Ectodermal cell (in vitro differentiated cells): ENCODE measurements at regions not wholly inside any gene's neighbourhood (a gene's known extent, or its start where the extent isn't known, plus 50 kb on each side); places are given as distances from the start of the nearest gene placed in this dataset.

Experiments used
- H3K27ac ChIP-seq: 2 replicates; pipeline ENCODE4 v1.7.0; 2013; ENCODE audit warnings: mild to moderate bottlenecking, low read depth, low read length; ENCODE audit not compliant: insufficient read depth, poor library complexity, severe bottlenecking
- H3K27me3 ChIP-seq: 2 replicates; pipeline ENCODE4 v1.7.0; 2013; ENCODE audit warnings: mild to moderate bottlenecking, low read length; ENCODE audit not compliant: insufficient read depth, control insufficient read depth, poor library complexity, severe bottlenecking
- H3K36me3 ChIP-seq: one replicate; pipeline ENCODE4 v1.7.0; 2013; ENCODE audit warnings: low read length; ENCODE audit not compliant: control insufficient read depth, insufficient read depth
- H3K4me1 ChIP-seq: one replicate; pipeline ENCODE4 v1.7.0; 2013; ENCODE audit warnings: low read length; ENCODE audit not compliant: control insufficient read depth, insufficient read depth
- H3K4me3 ChIP-seq: 2 replicates; pipeline ENCODE4 v1.7.0; 2013; ENCODE audit warnings: low read depth, low read length, control low read depth; ENCODE audit not compliant: insufficient read depth
- H3K9me3 ChIP-seq: 2 replicates; pipeline ENCODE4 v1.7.0; 2013; ENCODE audit warnings: mild to moderate bottlenecking, low read length, moderate library complexity; ENCODE audit not compliant: control insufficient read depth
- WGBS, 2 experiments: methylation state at CpG; one replicate each; pipeline ENCODE4 v1.1.7; 2013; ENCODE audit warnings: missing lambda C conversion rate in 2 of 2; 5-methylcytosine and 5-hydroxymethylcytosine counted together

GRCh38 chr3:84136425-84136824 is 822.4 kb upstream of the CADM2 start:
- Histone ChIP-seq H3K4me1 (no peaks in the 10 kb centered on the region), H3K36me3 (no peaks in the 10 kb centered on the region), H3K27ac (no peak overlapping the region), H3K27me3 (no peaks in the 10 kb centered on the region), H3K4me3 (no peak overlapping the region), H3K9me3 (no peaks in the 10 kb centered on the region)
- 70 to 87% methylated on average over 1 to 2 of the region's 2 CpGs for WGBS, 2 experiments

- Histone ChIP-seq H3K36me3 (no peaks in the 10 kb centered on the region), H3K4me1 (no peaks in the 10 kb centered on the region), H3K27me3 (no peaks in the 10 kb centered on the region), H3K27ac (no peak overlapping the region), H3K4me3 (no peak overlapping the region), H3K9me3 (no peaks in the 10 kb centered on the region)
- 83 to 100% methylated on average over 2 of the region's 3 CpGs for WGBS, 2 experiments
These were observed 818.2 kb upstream of the CADM2 start for GRCh38 chr3:84140631-84141030.

- H3K9me3 ChIP-seq, result no peaks in the 10 kb centered on the region
- no peak overlapping the region for H3K4me3 ChIP-seq
- H3K36me3 ChIP-seq, result no peaks in the 10 kb centered on the region
- 82 to 96% methylated on average over 1 to 2 of the region's 2 CpGs for WGBS, 2 experiments
- no peak overlapping the region for H3K27ac ChIP-seq
- H3K4me1 ChIP-seq, result no peaks in the 10 kb centered on the region
- H3K27me3 ChIP-seq, result no peaks in the 10 kb centered on the region
These were observed 817.2 kb upstream of the CADM2 start for GRCh38 chr3:84141571-84141970.

- H3K36me3 ChIP-seq, result no peaks in the 10 kb centered on the region
- no peak overlapping the region for H3K4me3 ChIP-seq
- H3K27ac ChIP-seq, result no peak overlapping the region
- no peaks in the 10 kb centered on the region for H3K27me3 ChIP-seq
- H3K4me1 ChIP-seq, result no peaks in the 10 kb centered on the region
- no peaks in the 10 kb centered on the region for H3K9me3 ChIP-seq
These were observed 793.5 kb upstream of the CADM2 start for GRCh38 chr3:84165328-84165727.

- H3K27ac ChIP-seq, result no peak overlapping the region
- 87 to 94% methylated on average over 5 of the region's 5 CpGs for WGBS, 2 experiments
- no peaks in the 10 kb centered on the region for H3K36me3 ChIP-seq
- H3K9me3 ChIP-seq, result no peaks in the 10 kb centered on the region
- no peaks in the 10 kb centered on the region for H3K4me1 ChIP-seq
- H3K27me3 ChIP-seq, result no peaks in the 10 kb centered on the region
- no peak overlapping the region for H3K4me3 ChIP-seq
These were observed 783.3 kb upstream of the CADM2 start for GRCh38 chr3:84175449-84175848.

- H3K27me3 ChIP-seq, result no peaks in the 10 kb centered on the region
- no peak overlapping the region for H3K27ac ChIP-seq
- H3K36me3 ChIP-seq, result no peaks in the 10 kb centered on the region
- no peak overlapping the region for H3K4me3 ChIP-seq
- H3K9me3 ChIP-seq, result no peaks in the 10 kb centered on the region
- H3K4me1 ChIP-seq, result no peaks in the 10 kb centered on the region
- 64 to 68% methylated on average over 2 of the region's 2 CpGs for WGBS, 2 experiments
These were observed 773.9 kb upstream of the CADM2 start for GRCh38 chr3:84184937-84185336.

GRCh38 chr3:84194029-84194428 is 764.8 kb upstream of the CADM2 start:
- no peaks in the 10 kb centered on the region for H3K9me3 ChIP-seq
- WGBS, 2 experiments, result 60% methylated on average over 1 of the region's 1 CpG; no CpG with 5 or more reads in 1 of the 2 experiments
- no peaks in the 10 kb centered on the region for H3K27me3 ChIP-seq
- no peak overlapping the region for H3K4me3 ChIP-seq
- no peaks in the 10 kb centered on the region for H3K4me1 ChIP-seq
- no peak overlapping the region for H3K27ac ChIP-seq
- H3K36me3 ChIP-seq, result no peaks in the 10 kb centered on the region

- Histone ChIP-seq H3K27me3 (no peaks in the 10 kb centered on the region), H3K9me3 (no peaks in the 10 kb centered on the region), H3K4me1 (peaks cover 9% of the 10 kb centered on the region), H3K36me3 (no peaks in the 10 kb centered on the region), H3K27ac (no peak overlapping the region), H3K4me3 (no peak overlapping the region)
These were observed 749.3 kb upstream of the CADM2 start for GRCh38 chr3:84209474-84209873.

- no peaks in the 10 kb centered on the region for H3K36me3 ChIP-seq
- H3K27me3 ChIP-seq, result no peaks in the 10 kb centered on the region
- H3K4me1 ChIP-seq, result no peaks in the 10 kb centered on the region
- H3K27ac ChIP-seq, result no peak overlapping the region
- no peaks in the 10 kb centered on the region for H3K9me3 ChIP-seq
- H3K4me3 ChIP-seq, result no peak overlapping the region
These were observed 735.3 kb upstream of the CADM2 start for GRCh38 chr3:84223512-84223911.

GRCh38 chr3:84224262-84224661 is 734.5 kb upstream of the CADM2 start:
- 96% methylated on average over 2 of the region's 2 CpGs for WGBS, 2 experiments
- no peaks in the 10 kb centered on the region for H3K36me3 ChIP-seq
- no peak overlapping the region for H3K27ac ChIP-seq
- no peaks in the 10 kb centered on the region for H3K9me3 ChIP-seq
- no peaks in the 10 kb centered on the region for H3K4me1 ChIP-seq
- H3K4me3 ChIP-seq, result no peak overlapping the region
- H3K27me3 ChIP-seq, result no peaks in the 10 kb centered on the region

- no peaks in the 10 kb centered on the region for H3K27me3 ChIP-seq
- no peak overlapping the region for H3K4me3 ChIP-seq
- no peaks in the 10 kb centered on the region for H3K9me3 ChIP-seq
- H3K36me3 ChIP-seq, result no peaks in the 10 kb centered on the region
- H3K27ac ChIP-seq, result no peak overlapping the region
- WGBS, 2 experiments, result 96 to 97% methylated on average over 4 of the region's 4 CpGs
- H3K4me1 ChIP-seq, result no peaks in the 10 kb centered on the region
These were observed 722.5 kb upstream of the CADM2 start for GRCh38 chr3:84236261-84236660.
